ENCODE measurements at regions not wholly inside any gene's neighbourhood (a gene's known extent, or its start where the extent isn't known, plus 50 kb on each side); places are given as distances from the start of the nearest gene placed in this dataset.

DNA sequence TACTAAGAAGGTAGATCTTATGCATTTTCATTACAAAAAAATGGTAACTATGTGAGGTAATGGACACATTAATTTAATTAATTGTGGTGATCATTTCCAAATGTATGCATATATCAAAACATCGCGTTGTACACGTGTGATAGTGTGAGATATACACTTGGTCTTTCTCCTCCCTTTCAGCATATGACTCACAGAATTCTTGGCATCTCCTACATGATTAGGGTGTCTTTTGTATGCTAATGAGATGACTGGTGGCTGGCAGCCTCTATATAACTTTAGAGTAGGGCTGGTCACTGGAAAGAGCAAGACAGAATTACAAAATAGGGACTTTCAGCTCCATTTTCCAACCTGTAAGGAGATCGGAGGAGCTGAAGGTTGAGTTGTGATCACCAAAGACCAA lies 1167.6 kb downstream of the CDH12 start:
- Histone ChIP-seq H3K27me3 (replicated peaks) (no peaks in the 10 kb centered on the region), H3K36me3 (replicated peaks) (no peaks in the 10 kb centered on the region), H3K4me3 (ENCODE audit: low read depth, low read length) (no peak overlapping the region), H3K27ac (no peak overlapping the region)
- in situ Hi-C loops (cut with HindIII; ENCODE audit: low pct_ligation_motif_present, low sequenced_read_pairs), result no loop called here
- DNase-seq, result no peak
- TF ChIP-seq CTCF (IDR thresholded peaks at IDR 0.05; ENCODE audit: low read depth, low read length, missing control alignments), result no peak

- no peak overlapping the region for H3K27ac ChIP-seq
- no peaks in the 10 kb centered on the region for H3K36me3 ChIP-seq (replicated peaks)
- no peak overlapping the region for H3K4me3 ChIP-seq (ENCODE audit: low read depth, low read length)
- DNase-seq, result no peak
- TF ChIP-seq CTCF (IDR thresholded peaks at IDR 0.05; ENCODE audit: low read depth, low read length, missing control alignments), result no peak
- in situ Hi-C loops (cut with HindIII; ENCODE audit: low pct_ligation_motif_present, low sequenced_read_pairs), result no loop called here
- no peaks in the 10 kb centered on the region for H3K27me3 ChIP-seq (replicated peaks)
These were observed 1168.2 kb downstream of the CDH12 start for GRCh38 chr5:21684992-21685391.

DNA sequence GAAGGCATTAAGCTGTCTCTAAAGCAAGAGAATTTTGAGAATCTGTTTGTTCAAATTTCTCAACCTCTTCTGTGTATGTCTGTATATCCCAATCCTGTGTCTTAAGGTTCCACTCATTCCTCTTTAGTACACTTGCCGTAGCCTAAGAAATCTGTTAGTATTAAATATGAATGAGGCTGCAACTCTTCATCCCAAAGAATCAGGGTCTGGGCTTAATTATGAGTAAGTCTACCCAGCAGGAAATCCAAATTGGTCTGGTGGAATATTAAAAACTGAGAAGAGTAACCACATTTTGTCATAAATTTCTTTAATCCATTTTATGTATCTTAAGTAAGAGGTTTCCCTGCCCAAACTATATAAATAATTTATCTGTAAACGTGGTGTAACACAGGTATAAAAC lies 1171.2 kb downstream of the CDH12 start:
- DNase-seq, result no peak
- Histone ChIP-seq H3K36me3 (replicated peaks) (no peaks in the 10 kb centered on the region), H3K4me3 (ENCODE audit: low read depth, low read length) (no peak overlapping the region), H3K27ac (no peak overlapping the region), H3K27me3 (replicated peaks) (no peaks in the 10 kb centered on the region)
- in situ Hi-C loops (cut with HindIII; ENCODE audit: low pct_ligation_motif_present, low sequenced_read_pairs), result no loop called here
- TF ChIP-seq CTCF (IDR thresholded peaks at IDR 0.05; ENCODE audit: low read depth, low read length, missing control alignments), result no peak

GRCh38 chr5:21680641-21681040 lies 1172.5 kb downstream of the CDH12 start:
- Histone ChIP-seq H3K27me3 (replicated peaks) (no peaks in the 10 kb centered on the region), H3K4me3 (ENCODE audit: low read depth, low read length) (no peak overlapping the region), H3K27ac (no peak overlapping the region), H3K36me3 (replicated peaks) (no peaks in the 10 kb centered on the region)
- DNase-seq, result no peak
- no peak for TF ChIP-seq CTCF (IDR thresholded peaks at IDR 0.05; ENCODE audit: low read depth, low read length, missing control alignments)
- in situ Hi-C loops (cut with HindIII; ENCODE audit: low pct_ligation_motif_present, low sequenced_read_pairs), result no loop called here

GRCh38 chr5:21680196-21680595 lies 1172.9 kb downstream of the CDH12 start:
- H3K27me3 ChIP-seq (replicated peaks), result no peaks in the 10 kb centered on the region
- in situ Hi-C loops (cut with HindIII; ENCODE audit: low pct_ligation_motif_present, low sequenced_read_pairs), result no loop called here
- H3K36me3 ChIP-seq (replicated peaks), result no peaks in the 10 kb centered on the region
- no peak for TF ChIP-seq CTCF (IDR thresholded peaks at IDR 0.05; ENCODE audit: low read depth, low read length, missing control alignments)
- H3K4me3 ChIP-seq (ENCODE audit: low read depth, low read length), result no peak overlapping the region
- H3K27ac ChIP-seq, result no peak overlapping the region
- peak; percentile 39 for DNase-seq

- H3K27me3 ChIP-seq (replicated peaks), result no peaks in the 10 kb centered on the region
- H3K36me3 ChIP-seq (replicated peaks), result no peaks in the 10 kb centered on the region
- TF ChIP-seq CTCF (IDR thresholded peaks at IDR 0.05; ENCODE audit: low read depth, low read length, missing control alignments), result no peak
- in situ Hi-C loops (cut with HindIII; ENCODE audit: low pct_ligation_motif_present, low sequenced_read_pairs), result no loop called here
- H3K27ac ChIP-seq, result no peak overlapping the region
- H3K4me3 ChIP-seq (ENCODE audit: low read depth, low read length), result no peak overlapping the region
- DNase-seq, result no peak
These were observed 1174.6 kb downstream of the CDH12 start for GRCh38 chr5:21678526-21678925.
